ENCODE measurements at regions not wholly inside any gene's neighbourhood (a gene's known extent, or its start where the extent isn't known, plus 50 kb on each side); places are given as distances from the start of the nearest gene placed in this dataset.

DNA sequence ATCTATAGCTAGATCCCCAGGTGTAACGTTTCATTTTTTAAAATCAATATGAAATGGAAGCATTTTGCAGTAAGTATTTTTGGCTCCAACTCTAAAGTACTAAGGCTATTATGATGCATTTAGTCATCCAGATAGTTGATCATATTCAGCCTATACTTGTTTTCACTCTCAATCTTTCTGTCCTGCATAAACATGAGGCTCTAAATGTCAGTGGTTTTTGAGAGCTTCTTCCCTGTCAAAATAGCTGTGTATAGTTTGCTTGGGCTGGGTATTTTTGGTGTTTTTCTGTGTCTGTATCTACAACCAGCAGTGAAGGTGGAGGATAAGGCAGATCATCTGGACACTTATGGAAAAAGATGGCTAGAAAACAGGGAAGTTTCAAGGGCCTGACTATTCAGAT, 128.0 kb downstream of the LRRN1 start:
- BruUV-seq (replicated peaks) = no TSS peak
- CTCF ChIA-PET = interaction anchor here (0.6 kb wide), 1 partner anchor 424 kb away, joined by 5 read pairs; no protein-coding TSS in a partner anchor
- no peak overlapping the region for H2AK5ac ChIP-seq (ENCODE audit: low read depth, low read length)
- no peak overlapping the region for H4K91ac ChIP-seq (ENCODE audit: insufficient read depth, low read depth, low read length)
- H4K8ac ChIP-seq (ENCODE audit: low read depth in 2 of 2, low read length in 2 of 2) = no peak overlapping the region
- H3K23ac ChIP-seq (ENCODE audit: low read depth, low read length) = no peak overlapping the region
- no peak overlapping the region for H3K56ac ChIP-seq (ENCODE audit: extremely low read depth, insufficient read depth, low read length)
- in situ Hi-C loops (cut with MboI; ENCODE audit: low sequenced_read_pairs) = no loop called here
- H3K18ac ChIP-seq (ENCODE audit: low read depth, low read length) = no peak overlapping the region
- no CpG with 5 or more reads among the region's 1 CpG for WGBS, 2 experiments (ENCODE audit: extremely low coverage in 2 of 2, insufficient read length in 1 of 2)
- no peak for DNase-seq
- H3K27ac ChIP-seq (ENCODE audit: insufficient read depth, low read length) = no peak overlapping the region
- H3K9me3 ChIP-seq (ENCODE audit: control insufficient read depth, insufficient read depth, low read length) = peaks cover 2% of the 10 kb centered on the region
- no peak overlapping the region for H2BK5ac ChIP-seq (ENCODE audit: low read depth, low read length, poor library complexity, severe bottlenecking)
- H4K20me1 ChIP-seq (ENCODE audit: insufficient read depth, low read length) = no peaks in the 10 kb centered on the region
- no peak overlapping the region for H2AK9ac ChIP-seq (replicated peaks; ENCODE audit: low read depth, low read length, poor library complexity)
- POLR2A ChIA-PET (ENCODE audit: unreplicated experiment) = no interaction called here
- H3K4me2 ChIP-seq (ENCODE audit: low read depth, low read length) = no peak overlapping the region
- TF ChIP-seq MAFK (IDR thresholded peaks at IDR 0.05; ENCODE audit: low read depth, low read length) (no peak), RFX5 (IDR thresholded peaks at IDR 0.05; ENCODE audit: low read depth, low read length) (no peak), SMC3 (IDR thresholded peaks at IDR 0.05; ENCODE audit: low read depth, low read length) (no peak), MAZ (IDR thresholded peaks at IDR 0.05; ENCODE audit: borderline replicate concordance, low read depth, low read length) (no peak), NFE2L2 (IDR thresholded peaks at IDR 0.05; ENCODE audit: low read depth, low read length) (no peak), CEBPB (IDR thresholded peaks at IDR 0.05; ENCODE audit: low read depth, low read length) (no peak), CHD1 (IDR thresholded peaks at IDR 0.05; ENCODE audit: low read depth, low read length) (no peak)
- TF ChIP-seq, protein P1, sequence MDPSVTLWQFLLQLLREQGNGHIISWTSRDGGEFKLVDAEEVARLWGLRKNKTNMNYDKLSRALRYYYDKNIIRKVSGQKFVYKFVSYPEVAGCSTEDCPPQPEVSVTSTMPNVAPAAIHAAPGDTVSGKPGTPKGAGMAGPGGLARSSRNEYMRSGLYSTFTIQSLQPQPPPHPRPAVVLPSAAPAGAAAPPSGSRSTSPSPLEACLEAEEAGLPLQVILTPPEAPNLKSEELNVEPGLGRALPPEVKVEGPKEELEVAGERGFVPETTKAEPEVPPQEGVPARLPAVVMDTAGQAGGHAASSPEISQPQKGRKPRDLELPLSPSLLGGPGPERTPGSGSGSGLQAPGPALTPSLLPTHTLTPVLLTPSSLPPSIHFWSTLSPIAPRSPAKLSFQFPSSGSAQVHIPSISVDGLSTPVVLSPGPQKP (IDR thresholded peaks at IDR 0.05; ENCODE audit: borderline replicate concordance, low read depth, low read length) = no peak
- TF ChIP-seq, protein P2, sequence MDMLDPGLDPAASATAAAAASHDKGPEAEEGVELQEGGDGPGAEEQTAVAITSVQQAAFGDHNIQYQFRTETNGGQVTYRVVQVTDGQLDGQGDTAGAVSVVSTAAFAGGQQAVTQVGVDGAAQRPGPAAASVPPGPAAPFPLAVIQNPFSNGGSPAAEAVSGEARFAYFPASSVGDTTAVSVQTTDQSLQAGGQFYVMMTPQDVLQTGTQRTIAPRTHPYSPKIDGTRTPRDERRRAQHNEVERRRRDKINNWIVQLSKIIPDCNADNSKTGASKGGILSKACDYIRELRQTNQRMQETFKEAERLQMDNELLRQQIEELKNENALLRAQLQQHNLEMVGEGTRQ (IDR thresholded peaks at IDR 0.05; ENCODE audit: low read depth, low read length) = no peak
- H3K36me3 ChIP-seq (ENCODE audit: control insufficient read depth, insufficient read depth, low read length) = no peaks in the 10 kb centered on the region
- no peak overlapping the region for H3K4ac ChIP-seq (ENCODE audit: low read depth, low read length)
- no peak overlapping the region for H2AFZ ChIP-seq (replicated peaks; ENCODE audit: low read length, poor library complexity)
- H2BK15ac ChIP-seq (ENCODE audit: low read depth, low read length) = no peak overlapping the region
- ATAC-seq (ENCODE audit: low read depth) = no peak
- no peak overlapping the region for H3K14ac ChIP-seq (replicated peaks; ENCODE audit: low read depth, low read length)
- H3K9ac ChIP-seq (ENCODE audit: low read depth, low read length) = no peak overlapping the region
- no peaks in the 10 kb centered on the region for H3K4me1 ChIP-seq (ENCODE audit: control insufficient read depth, insufficient read depth, low read length)
- no peak overlapping the region for H3K4me3 ChIP-seq (ENCODE audit: insufficient read depth, low read depth, low read length)
- H3K79me1 ChIP-seq (ENCODE audit: low read depth in 1 of 2, low read length in 2 of 2) = no peaks in the 10 kb centered on the region
- H4K5ac ChIP-seq (ENCODE audit: low read depth, low read length) = no peak overlapping the region
- no peaks in the 10 kb centered on the region for H3K9me1 ChIP-seq (ENCODE audit: insufficient read depth, low read length)
- no peak overlapping the region for H2BK20ac ChIP-seq (ENCODE audit: low read depth, low read length)
- no peak overlapping the region for H2BK120ac ChIP-seq (ENCODE audit: low read depth, low read length)
- H3K27me3 ChIP-seq (ENCODE audit: control insufficient read depth, insufficient read depth, low read length) = no peaks in the 10 kb centered on the region
- dilution Hi-C loops (cut with HindIII; ENCODE audit: low sequenced_read_pairs, unreplicated experiment) = no loop called here
- intact Hi-C loops (cut with micrococcal nuclease) = no loop called here

Measured in IMR-90 (cell line).